HEK293 (cell line): ENCODE measurements at regions not wholly inside any gene's neighbourhood (a gene's known extent, or its start where the extent isn't known, plus 50 kb on each side); places are given as distances from the start of the nearest gene placed in this dataset.

Experiments
- KLF9 ChIP-seq: fragments of 450-650 bp; formaldehyde crosslinking; IDR thresholded peaks from 2 replicates; pipeline ENCODE4 v1.5.1; 2016; ENCODE audit warnings: missing biosample characterization, missing genetic modification characterization, low read depth
- SETDB1 ChIP-seq: IDR thresholded peaks from one replicate; pipeline ENCODE4 v1.6.1; 2017; ENCODE audit warnings: mild to moderate bottlenecking, low read length, moderate library complexity, mixed read lengths; ENCODE audit not compliant: insufficient read length
- TRIM28 ChIP-seq: IDR thresholded peaks from 2 replicates; pipeline ENCODE4 v1.6.1; 2011; ENCODE audit warnings: low read length, control low read depth, borderline replicate concordance
- ZBTB7A ChIP-seq: fragments of 450-650 bp; formaldehyde crosslinking; IDR thresholded peaks from 2 replicates; pipeline ENCODE4 v1.5.1; 2016; ENCODE audit warnings: low read depth, missing biosample characterization, missing genetic modification characterization
- ZFP69B ChIP-seq: fragments of 450-650 bp; formaldehyde crosslinking; IDR thresholded peaks from 2 replicates; pipeline ENCODE4 v1.5.1; 2016; ENCODE audit warnings: missing biosample characterization, missing genetic modification characterization
- ZNF114 ChIP-seq: fragments of 450-650 bp; formaldehyde crosslinking; IDR thresholded peaks from 2 replicates; pipeline ENCODE4 v1.5.0; 2017; ENCODE audit warnings: missing biosample characterization, missing genetic modification characterization
- ZNF146 ChIP-seq: fragments of 450-650 bp; formaldehyde crosslinking; IDR thresholded peaks from 2 replicates; pipeline ENCODE4 v1.5.1; 2016; ENCODE audit warnings: missing biosample characterization, missing genetic modification characterization
- ZNF416 ChIP-seq: fragments of 450-650 bp; formaldehyde crosslinking; IDR thresholded peaks from 2 replicates; pipeline ENCODE4 v1.5.1; 2016; ENCODE audit warnings: missing biosample characterization, missing genetic modification characterization
- ZNF654 ChIP-seq: fragments of 450-650 bp; formaldehyde crosslinking; IDR thresholded peaks from 2 replicates; pipeline ENCODE4 v1.5.1; 2016; ENCODE audit warnings: low read depth, missing biosample characterization, missing genetic modification characterization
- TF ChIP-seq, protein P1 (sequence below): fragments of 450-650 bp; formaldehyde crosslinking; IDR thresholded peaks from 2 replicates; pipeline ENCODE4 v1.5.1; 2016; ENCODE audit warnings: missing biosample characterization, missing genetic modification characterization
- TF ChIP-seq, protein P2 (sequence below): fragments of 450-650 bp; formaldehyde crosslinking; IDR thresholded peaks from 2 replicates; pipeline ENCODE4 v1.5.1; 2016; ENCODE audit warnings: missing biosample characterization, missing genetic modification characterization
- TF ChIP-seq, protein P3 (sequence below): fragments of 450-650 bp; formaldehyde crosslinking; IDR thresholded peaks from 2 replicates; pipeline ENCODE4 v1.5.1; 2016; ENCODE audit warnings: missing biosample characterization, missing genetic modification characterization
- TF ChIP-seq, protein P4 (sequence below): fragments of 450-650 bp; formaldehyde crosslinking; IDR thresholded peaks from 2 replicates; pipeline ENCODE4 v1.5.1; 2016; ENCODE audit warnings: missing biosample characterization, missing genetic modification characterization
- TF ChIP-seq, protein P5 (sequence below): sonication (generic); formaldehyde crosslinking; IDR thresholded peaks from 2 replicates; pipeline ENCODE4 v1.8.1; 2022; ENCODE audit warnings: mild to moderate bottlenecking, moderate library complexity, missing genetic modification reagents

DNA sequence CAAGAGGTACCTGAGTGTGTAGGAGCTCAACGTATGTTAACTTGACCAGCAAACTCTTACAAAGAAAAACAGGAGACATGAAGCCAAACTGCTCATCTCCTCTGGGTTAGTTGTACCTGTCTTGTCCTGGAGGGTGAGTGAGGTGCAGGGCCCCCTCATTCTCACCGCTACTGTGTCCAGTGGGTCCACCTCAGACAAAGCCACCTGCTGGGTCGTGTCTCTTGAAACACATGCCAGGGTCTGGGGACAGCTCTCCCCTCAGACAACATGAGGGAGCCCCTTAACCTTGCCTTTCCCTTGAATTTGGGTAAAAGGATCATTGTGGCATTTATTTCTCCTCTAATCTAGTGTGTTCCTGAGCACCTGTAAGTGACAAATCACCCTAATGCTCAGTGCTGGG, 185.6 kb downstream of the TLE3 start:
- TF ChIP-seq, protein P1, sequence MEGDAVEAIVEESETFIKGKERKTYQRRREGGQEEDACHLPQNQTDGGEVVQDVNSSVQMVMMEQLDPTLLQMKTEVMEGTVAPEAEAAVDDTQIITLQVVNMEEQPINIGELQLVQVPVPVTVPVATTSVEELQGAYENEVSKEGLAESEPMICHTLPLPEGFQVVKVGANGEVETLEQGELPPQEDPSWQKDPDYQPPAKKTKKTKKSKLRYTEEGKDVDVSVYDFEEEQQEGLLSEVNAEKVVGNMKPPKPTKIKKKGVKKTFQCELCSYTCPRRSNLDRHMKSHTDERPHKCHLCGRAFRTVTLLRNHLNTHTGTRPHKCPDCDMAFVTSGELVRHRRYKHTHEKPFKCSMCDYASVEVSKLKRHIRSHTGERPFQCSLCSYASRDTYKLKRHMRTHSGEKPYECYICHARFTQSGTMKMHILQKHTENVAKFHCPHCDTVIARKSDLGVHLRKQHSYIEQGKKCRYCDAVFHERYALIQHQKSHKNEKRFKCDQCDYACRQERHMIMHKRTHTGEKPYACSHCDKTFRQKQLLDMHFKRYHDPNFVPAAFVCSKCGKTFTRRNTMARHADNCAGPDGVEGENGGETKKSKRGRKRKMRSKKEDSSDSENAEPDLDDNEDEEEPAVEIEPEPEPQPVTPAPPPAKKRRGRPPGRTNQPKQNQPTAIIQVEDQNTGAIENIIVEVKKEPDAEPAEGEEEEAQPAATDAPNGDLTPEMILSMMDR (tag by site-specific recombination), result no peak
- TF ChIP-seq, protein P2, sequence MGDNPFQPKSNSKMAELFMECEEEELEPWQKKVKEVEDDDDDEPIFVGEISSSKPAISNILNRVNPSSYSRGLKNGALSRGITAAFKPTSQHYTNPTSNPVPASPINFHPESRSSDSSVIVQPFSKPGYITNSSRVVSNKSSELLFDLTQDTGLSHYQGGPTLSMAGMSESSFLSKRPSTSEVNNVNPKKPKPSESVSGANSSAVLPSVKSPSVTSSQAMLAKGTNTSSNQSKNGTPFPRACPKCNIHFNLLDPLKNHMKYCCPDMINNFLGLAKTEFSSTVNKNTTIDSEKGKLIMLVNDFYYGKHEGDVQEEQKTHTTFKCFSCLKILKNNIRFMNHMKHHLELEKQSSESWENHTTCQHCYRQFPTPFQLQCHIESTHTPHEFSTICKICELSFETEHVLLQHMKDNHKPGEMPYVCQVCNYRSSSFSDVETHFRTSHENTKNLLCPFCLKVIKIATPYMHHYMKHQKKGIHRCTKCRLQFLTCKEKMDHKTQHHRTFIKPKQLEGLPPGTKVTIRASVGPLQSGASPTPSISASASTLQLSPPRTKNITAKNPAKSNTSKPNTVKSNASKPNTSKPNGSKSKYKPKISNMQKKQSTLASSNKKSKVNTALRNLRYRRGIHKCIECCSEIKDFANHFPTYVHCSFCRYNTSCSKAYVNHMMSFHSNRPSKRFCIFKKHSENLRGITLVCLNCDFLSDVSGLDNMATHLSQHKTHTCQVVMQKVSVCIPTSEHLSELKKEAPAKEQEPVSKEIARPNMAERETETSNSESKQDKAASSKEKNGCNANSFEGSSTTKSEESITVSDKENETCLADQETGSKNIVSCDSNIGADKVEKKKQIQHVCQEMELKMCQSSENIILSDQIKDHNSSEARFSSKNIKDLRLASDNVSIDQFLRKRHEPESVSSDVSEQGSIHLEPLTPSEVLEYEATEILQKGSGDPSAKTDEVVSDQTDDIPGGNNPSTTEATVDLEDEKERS, result no peak
- TF ChIP-seq, protein P3, sequence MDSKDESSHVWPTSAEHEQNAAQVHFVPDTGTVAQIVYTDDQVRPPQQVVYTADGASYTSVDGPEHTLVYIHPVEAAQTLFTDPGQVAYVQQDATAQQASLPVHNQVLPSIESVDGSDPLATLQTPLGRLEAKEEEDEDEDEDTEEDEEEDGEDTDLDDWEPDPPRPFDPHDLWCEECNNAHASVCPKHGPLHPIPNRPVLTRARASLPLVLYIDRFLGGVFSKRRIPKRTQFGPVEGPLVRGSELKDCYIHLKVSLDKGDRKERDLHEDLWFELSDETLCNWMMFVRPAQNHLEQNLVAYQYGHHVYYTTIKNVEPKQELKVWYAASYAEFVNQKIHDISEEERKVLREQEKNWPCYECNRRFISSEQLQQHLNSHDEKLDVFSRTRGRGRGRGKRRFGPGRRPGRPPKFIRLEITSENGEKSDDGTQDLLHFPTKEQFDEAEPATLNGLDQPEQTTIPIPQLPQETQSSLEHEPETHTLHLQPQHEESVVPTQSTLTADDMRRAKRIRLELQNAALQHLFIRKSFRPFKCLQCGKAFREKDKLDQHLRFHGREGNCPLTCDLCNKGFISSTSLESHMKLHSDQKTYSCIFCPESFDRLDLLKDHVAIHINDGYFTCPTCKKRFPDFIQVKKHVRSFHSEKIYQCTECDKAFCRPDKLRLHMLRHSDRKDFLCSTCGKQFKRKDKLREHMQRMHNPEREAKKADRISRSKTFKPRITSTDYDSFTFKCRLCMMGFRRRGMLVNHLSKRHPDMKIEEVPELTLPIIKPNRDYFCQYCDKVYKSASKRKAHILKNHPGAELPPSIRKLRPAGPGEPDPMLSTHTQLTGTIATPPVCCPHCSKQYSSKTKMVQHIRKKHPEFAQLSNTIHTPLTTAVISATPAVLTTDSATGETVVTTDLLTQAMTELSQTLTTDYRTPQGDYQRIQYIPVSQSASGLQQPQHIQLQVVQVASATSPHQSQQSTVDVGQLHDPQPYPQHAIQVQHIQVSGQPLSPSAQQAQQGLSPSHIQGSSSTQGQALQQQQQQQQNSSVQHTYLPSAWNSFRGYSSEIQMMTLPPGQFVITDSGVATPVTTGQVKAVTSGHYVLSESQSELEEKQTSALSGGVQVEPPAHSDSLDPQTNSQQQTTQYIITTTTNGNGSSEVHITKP (tag by site-specific recombination), result no peak
- no peak for TF ChIP-seq ZNF654 (tag by site-specific recombination)
- TF ChIP-seq, protein P4, sequence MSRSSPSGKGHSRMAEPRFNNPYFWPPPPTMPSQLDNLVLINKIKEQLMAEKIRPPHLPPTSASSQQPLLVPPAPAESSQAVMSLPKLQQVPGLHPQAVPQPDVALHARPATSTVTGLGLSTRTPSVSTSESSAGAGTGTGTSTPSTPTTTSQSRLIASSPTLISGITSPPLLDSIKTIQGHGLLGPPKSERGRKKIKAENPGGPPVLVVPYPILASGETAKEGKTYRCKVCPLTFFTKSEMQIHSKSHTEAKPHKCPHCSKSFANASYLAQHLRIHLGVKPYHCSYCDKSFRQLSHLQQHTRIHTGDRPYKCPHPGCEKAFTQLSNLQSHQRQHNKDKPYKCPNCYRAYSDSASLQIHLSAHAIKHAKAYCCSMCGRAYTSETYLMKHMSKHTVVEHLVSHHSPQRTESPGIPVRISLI (tag by site-specific recombination), result no peak
- TF ChIP-seq SETDB1, result no peak
- no peak for TF ChIP-seq TRIM28
- no peak for TF ChIP-seq KLF9
- no peak for TF ChIP-seq ZBTB7A (tag by site-specific recombination)
- TF ChIP-seq, protein P5, sequence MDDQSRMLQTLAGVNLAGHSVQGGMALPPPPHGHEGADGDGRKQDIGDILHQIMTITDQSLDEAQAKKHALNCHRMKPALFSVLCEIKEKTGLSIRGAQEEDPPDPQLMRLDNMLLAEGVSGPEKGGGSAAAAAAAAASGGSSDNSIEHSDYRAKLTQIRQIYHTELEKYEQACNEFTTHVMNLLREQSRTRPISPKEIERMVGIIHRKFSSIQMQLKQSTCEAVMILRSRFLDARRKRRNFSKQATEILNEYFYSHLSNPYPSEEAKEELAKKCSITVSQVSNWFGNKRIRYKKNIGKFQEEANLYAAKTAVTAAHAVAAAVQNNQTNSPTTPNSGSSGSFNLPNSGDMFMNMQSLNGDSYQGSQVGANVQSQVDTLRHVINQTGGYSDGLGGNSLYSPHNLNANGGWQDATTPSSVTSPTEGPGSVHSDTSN (CRISPR knock-in tag), result no peak
- TF ChIP-seq ZFP69B, result no peak
- TF ChIP-seq ZNF114 (tag by site-specific recombination), result no peak
- TF ChIP-seq ZNF416 (tag by site-specific recombination), result no peak
- TF ChIP-seq ZNF146 (tag by site-specific recombination), result no peak
